GM04504 (cell line): ENCODE measurements at regions not wholly inside any gene's neighbourhood (a gene's known extent, or its start where the extent isn't known, plus 50 kb on each side); places are given as distances from the start of the nearest gene placed in this dataset.

Source experiments
- DNase-seq: peaks from one replicate; pipeline ENCODE4 v3.0.0-alpha.2; 2012; ENCODE audit warnings: low read depth

DNA sequence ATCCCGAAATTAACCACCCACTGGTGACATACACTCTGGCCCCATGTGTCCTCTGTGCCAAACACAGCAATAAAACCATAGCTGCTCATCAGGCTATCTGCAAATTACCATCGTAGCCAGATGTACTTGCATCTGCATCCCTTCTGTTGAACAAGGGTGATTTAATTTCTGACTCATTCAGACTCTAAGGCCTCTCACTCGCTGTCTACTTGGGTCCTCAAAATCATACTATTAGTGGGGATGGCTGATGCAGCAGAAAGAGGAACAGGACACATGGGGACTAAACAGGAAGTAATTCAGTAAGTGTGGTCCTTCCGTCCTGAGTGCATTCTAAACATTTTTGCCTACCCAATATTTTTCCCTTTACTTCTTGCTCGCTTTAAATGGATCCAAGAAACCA lies 2275.0 kb upstream of the PCDH20 start:
- no peak for DNase-seq

DNA sequence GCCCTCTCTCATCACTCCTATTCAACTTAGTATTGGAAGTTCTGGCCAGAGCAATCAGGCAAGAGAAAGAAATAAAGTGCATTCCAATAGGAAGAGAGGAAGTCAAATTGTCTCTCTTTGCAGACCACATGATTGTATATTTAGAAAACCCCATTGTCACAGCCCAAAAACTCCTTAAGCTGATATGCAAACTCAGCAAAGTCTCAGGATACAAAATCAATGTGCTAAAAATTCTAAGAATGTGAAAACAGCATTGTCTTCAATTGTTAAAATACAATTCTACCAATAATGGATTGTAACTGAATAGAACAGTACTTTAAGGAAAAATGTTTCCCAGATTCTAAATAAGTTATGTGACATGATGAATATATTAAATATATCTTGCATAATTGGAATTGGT lies 2269.2 kb upstream of the PCDH20 start:
- no peak for DNase-seq

- DNase-seq = no peak
These were observed 2265.1 kb upstream of the PCDH20 start for GRCh38 chr13:63680704-63681103.

- no peak for DNase-seq
These were observed 2255.6 kb upstream of the PCDH20 start for GRCh38 chr13:63671296-63671695.

DNA sequence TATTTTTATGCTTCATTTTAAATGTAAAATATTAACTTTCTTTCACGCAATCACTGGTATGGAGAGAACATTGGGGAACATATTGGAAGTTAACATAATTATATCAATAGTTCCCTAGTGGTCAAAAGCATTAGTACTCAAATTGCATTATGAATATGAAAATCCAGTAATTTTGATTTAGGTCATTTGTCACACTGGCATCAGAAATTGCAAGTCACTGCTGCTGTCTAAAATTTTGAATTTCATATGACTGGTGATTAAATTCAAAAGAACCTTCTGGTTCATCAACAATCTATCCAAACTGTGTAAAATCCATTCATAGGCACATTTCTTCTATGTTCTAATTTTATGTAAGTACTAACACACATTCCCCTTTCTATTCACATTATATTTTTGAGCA lies 2235.7 kb upstream of the PCDH20 start:
- no peak for DNase-seq

DNA sequence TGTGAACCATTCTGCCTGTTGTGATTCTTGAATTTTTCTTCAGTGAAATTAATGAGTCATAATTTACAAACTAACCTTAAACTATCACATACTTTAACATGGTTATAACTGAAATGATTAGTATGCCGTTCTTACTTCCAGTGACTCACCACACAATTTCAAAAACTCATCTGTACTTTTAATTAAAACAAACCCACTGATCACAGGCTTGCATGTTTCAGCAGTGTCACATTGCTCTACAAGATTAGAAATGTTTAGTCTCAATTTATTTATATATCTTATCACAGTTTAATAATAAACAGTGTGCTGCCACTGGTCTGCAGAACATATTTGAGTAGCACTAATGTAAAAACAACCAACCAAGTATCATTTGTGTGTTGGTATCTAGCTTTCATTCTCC lies 2227.9 kb upstream of the PCDH20 start:
- no peak for DNase-seq

- DNase-seq = no peak
These were observed 2220.8 kb upstream of the PCDH20 start for GRCh38 chr13:63636316-63636993.

GRCh38 chr13:63632321-63632720 lies 2216.7 kb upstream of the PCDH20 start:
- no peak for DNase-seq

DNA sequence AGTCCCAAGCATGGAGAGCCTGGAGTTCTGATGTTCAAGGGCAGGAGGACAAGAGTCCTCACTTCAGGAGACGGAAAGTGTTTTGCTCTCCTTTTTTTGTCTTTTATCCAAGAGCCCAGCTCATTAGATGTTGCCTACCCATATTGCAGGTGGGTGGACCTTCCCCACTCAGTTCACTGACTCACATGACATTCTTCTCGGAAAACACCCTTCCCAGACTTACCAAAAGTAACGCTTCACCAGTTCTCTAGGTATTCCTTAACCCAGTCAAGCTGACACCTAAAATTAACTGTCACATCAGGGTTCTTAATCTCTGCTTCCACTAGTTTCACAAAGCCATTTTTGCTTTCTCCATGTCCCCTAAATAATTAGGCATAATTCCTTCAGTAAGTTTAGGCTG lies 2215.4 kb upstream of the PCDH20 start:
- DNase-seq = no peak

DNA sequence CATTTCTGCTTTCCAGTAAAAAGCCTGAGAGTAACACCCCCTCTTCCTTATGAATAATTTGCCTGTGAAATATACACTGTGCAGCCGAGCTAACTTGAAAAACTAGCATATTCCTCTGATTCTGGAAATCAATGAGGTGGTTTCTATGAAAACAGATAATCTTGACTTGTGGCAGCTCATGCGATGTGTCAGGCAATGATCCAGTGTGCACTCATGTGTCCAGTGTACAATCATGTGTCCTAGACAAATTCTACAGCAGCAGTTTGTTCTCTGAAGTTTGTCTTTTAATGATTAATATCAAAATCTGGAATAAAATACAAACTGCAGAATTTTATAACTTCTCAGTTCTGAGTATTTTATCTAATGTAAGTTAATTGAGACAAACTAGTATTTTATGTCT lies 2213.9 kb upstream of the PCDH20 start:
- DNase-seq = no peak

DNA sequence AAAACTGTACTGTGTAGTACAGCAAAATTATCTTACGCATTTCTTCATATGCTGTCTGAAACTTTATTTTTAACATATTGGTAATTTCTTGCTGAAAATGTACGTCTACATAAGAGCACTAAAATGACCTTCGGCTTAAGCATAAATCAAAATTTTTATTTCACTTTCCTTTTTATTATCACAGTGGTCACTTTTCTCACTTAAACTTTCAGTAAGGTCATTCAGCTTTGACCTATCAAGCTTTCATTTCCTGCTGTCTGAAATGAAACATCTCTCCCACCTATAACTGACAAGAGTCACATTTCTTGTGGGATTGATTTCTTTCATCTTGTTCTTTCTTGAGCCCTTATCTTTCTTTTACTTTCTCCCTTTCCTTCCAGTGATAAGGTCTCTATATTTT lies 2212.7 kb upstream of the PCDH20 start:
- DNase-seq = no peak

- no peak for DNase-seq
These were observed 2210.2 kb upstream of the PCDH20 start for GRCh38 chr13:63625869-63626268.

DNA sequence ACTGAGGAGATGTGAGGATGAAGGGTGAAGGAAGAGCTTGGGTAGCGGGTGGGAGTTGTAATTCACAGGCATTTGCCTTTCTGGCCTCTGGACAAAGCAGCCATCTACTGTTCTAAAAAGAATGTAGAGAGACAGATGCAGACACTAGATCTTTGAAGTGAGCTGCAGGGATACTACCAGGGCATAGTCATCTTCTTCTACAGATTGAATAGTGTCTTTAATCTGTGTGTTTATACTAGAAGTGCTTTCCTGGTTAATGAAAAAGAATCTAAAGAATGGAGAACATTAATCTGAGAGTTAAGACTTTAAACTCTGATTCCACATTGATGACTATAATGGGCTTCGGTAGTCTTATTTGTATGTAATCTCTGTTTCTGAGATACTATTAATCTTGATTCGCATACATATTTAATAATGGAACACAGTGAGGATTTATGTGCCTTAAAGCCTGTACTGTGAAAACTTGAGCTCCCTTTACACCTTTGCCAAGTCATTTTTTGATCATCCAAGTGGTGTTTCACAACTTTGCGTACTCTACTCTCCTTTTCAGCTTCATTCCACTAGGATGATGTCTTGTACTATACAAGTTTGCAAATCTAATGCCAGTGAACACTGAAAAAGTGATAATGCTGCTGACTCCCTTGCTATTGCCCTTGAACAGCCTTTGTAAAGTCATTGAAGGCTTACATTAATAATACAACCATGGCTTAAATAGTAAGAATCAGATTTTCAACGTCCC lies 2199.4 kb upstream of the PCDH20 start:
- DNase-seq = no peak

- DNase-seq = no peak
These were observed 2191.5 kb upstream of the PCDH20 start for GRCh38 chr13:63607153-63607552.

- DNase-seq = no peak
These were observed 2190.3 kb upstream of the PCDH20 start for GRCh38 chr13:63605962-63606361.

DNA sequence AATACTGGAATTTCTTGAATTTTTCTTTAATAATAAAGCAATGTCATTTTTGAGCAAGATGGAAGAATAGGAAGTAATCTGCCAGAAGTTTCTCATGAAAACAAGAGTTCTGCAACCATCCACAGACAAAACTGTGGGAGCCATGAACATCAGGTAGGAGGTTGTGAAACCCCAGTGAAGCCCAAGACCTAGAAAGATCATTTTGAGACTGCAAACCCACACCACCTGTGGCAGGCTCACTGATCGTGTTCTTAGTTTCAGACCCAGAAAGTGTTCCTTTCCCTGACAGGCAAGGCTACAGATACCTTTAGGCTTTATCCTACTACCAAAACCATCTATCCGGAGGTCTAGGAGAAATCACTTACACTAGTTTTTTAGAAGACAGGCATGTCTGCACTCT lies 2189.8 kb upstream of the PCDH20 start:
- no peak for DNase-seq

DNA sequence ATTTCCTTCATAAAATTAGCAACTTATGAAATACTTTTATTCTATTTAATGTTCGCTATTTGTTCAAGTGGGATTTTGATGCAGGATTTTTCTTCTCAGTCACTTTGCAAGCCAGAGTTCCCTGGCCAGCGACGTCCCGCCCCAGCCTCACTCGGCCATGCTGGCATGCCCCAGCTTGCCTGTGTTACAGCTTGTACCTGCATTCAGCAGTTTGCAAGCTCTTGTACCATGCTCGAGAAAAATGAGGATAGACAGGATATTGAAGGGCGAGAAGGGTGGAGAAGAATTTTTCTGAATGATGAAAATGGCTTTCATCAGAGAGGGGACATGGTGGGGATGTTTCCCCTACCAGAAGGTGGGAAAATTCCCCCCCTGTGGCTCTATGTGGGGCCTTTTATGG lies 2180.2 kb upstream of the PCDH20 start:
- no peak for DNase-seq

- DNase-seq = no peak
These were observed 2170.8 kb upstream of the PCDH20 start for GRCh38 chr13:63586467-63586866.

DNA sequence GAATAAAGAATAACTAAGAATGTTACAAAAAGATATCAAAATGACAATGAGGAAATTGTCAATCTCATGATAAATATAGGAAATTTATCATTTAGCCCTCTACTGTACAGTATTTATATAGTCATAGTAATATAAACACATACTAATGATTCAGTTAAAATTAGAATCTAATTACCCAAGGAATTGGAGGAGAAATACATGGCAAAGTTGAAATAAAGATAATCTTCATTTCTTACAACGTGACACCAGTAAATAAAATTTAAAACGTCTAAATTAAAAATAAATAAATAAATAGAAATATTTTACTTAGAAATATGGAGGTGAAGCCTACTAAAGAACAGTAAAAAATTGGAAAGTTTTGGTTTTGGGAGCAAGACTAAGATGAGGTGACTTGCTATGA lies 2163.1 kb upstream of the PCDH20 start:
- DNase-seq = no peak

DNA sequence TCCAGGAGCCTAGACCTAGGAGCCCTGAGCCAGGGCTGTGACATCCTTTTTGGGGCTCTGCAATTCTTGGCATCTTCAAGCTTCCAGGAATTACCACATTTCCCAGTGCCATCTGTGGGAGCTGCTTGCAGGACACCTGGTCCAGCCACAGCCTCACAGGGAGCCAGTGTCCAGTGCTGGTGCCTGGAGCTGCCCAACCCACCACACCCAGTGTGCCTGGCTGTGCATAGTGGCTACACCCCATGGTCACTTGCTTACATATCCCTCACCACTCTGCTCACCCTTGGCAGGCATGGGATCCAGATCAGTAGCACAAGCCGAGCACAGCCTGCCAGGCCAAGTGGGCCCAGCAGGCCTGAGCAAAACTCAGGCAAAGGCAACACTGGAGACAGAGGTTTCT lies 2151.4 kb upstream of the PCDH20 start:
- DNase-seq = no peak

DNA sequence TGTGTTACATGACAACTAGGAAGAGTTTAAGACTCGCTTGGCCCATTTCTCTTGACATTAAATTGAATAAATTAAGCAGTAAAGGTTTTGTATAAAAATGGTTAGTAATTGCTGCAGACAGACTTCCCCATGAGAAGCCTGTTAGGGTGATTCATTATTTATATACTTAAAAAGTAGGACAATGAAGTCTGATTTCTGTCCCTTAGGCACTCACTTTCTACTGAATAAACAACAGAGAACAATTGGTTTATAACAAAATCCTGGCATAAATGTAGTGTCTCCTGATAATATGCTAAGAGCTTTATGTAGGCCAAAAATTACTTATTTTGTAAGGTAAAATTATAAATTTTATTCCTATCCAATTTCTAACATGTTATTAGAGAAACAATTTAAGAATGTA lies 2138.5 kb upstream of the PCDH20 start:
- DNase-seq = no peak

GRCh38 chr13:63551731-63552130 lies 2136.1 kb upstream of the PCDH20 start:
- DNase-seq = no peak

DNA sequence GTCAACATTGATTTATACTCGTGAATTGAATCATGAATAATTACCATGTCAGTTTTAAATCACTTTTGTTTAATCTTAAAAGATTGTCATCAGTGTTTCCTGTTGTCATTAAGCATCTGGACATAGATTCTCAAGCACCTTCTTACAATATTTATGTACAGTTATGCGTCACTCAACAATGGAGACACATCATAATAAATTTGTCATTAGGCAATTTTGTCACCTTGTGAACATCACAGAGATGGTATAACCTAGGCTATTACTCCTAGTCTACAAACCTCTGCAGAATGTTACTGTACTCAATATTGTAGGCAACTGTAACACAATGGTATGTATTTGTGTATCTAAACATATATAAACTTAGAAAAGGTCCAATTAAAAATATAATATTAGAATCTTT lies 2130.9 kb upstream of the PCDH20 start:
- DNase-seq = no peak

- no peak for DNase-seq
These were observed 2127.1 kb upstream of the PCDH20 start for GRCh38 chr13:63542770-63543169.
